Stimulated activated CD8-positive, alpha-beta memory T cell treated with anti-CD3 and anti-CD28 coated beads, Interleukin-15, amount 100 ng/mL, for 48 hours (primary cell): ENCODE measurements at regions not wholly inside any gene's neighbourhood (a gene's known extent, or its start where the extent isn't known, plus 50 kb on each side); places are given as distances from the start of the nearest gene placed in this dataset.
"Not testable (repeated sequence)": the region's sequence is repeated elsewhere in the genome, so short reads cannot be mapped to it uniquely, and the experiment has no call there.

Experiments
- DNase-seq, 2 donors: peaks; one replicate each; pipeline ENCODE4 v3.0.0-alpha.2; 2020; ENCODE audit warnings: low read depth in 2 of 2

DNA sequence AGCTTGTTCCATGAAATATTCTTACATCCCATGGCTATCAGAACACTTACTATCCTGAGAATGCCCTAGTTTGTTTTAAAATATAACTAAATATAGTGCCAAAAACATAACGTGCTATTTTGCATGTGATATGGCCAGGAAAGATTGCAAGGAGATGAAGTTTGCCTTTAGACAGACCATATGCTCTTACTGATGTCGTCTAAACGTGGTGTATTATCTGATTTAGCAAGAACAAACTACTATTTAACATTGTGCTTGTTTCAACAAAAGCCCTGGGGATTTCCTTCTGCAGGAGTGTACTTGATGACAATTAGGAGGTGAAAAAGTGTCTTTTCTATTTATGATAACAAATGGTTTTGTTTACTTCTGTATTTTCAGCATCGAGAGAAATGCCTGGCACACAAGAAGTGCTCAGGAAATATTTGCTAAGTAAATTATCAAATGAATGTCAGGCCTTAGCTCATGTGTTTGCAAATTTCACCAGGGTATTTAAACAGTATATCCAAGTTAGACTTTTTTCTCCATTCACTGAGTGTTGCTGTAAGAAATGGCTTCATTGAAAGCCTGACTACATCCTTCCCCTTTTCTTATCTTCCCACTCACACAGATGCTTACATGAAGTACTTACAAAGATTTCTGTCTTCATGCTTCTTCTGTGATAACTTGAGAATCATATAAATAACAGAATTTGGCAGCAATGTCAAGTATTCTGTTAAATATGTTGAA, 1033.6 kb downstream of the CDH8 start:
- no peak for DNase-seq

GRCh38 chr16:60991886-60992285, 1044.4 kb downstream of the CDH8 start:
- no peak for DNase-seq

DNA sequence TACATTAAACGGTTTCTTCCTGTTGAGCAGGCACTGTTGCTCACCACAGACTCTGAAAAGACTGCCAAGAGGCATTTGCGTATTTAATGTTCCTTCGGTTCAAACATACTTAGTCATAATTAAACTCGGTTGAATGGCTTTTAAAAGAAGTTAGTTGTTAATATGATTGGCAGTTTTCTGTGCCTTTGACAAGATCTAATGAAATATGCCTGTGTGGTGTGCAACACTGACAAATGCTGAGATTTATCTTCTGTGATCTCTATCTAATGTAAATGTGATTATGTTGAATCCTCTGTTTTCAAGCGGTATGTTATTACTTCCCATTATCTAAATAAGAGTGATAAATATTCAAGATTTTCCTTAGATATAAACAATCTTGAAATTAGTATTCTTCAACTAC, 1046.6 kb downstream of the CDH8 start:
- DNase-seq = no peak

DNA sequence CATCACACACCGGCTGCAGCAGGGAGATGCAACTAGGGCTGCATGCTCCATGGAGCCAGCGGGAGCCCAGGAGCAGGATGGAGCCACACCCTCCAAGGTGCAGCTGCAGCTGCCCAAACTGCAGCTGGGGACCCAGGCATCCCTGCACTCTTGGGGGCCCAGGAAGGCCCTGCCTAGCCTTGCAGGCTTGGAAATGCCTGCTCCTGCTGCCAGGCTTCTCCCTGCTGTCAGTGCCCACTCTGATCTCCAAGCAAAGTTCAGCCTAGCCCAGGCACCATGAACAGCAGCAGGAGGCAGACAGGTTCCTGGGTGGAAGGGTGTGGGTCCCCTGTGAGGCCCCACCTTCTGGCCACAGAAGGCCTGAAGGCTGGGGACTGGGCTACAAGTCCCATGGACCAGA, 1057.1 kb downstream of the CDH8 start:
- no peak for DNase-seq

GRCh38 chr16:60949800-60950199, 1086.4 kb downstream of the CDH8 start:
- no peak for DNase-seq

GRCh38 chr16:60945225-60945624, 1091.0 kb downstream of the CDH8 start:
- no peak for DNase-seq

DNA sequence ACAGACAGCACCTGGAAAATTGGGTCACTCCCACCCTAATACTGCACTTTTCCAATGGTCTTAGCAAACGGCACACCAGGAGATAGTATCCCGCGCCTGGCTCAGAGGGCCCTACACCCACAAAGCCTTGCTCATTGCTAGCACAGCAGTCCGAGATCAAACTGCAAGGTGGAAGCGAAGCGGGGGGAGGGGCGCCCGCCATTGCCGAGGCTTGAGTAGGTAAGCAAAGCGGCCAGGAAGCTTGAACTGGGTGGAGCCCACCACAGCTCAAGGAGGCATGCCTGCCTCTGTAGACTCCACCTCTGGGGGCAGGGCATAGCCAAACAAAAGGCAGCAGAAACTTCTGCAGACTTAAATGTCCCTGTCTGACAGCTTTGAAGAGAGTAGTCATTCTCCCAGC, 1100.0 kb downstream of the CDH8 start:
- DNase-seq = not testable (repeated sequence)

GRCh38 chr16:60932600-60932999, 1103.6 kb downstream of the CDH8 start:
- no peak for DNase-seq

- no peak for DNase-seq
Measured at GRCh38 chr16:60930291-60930690, 1105.9 kb downstream of the CDH8 start.

DNA sequence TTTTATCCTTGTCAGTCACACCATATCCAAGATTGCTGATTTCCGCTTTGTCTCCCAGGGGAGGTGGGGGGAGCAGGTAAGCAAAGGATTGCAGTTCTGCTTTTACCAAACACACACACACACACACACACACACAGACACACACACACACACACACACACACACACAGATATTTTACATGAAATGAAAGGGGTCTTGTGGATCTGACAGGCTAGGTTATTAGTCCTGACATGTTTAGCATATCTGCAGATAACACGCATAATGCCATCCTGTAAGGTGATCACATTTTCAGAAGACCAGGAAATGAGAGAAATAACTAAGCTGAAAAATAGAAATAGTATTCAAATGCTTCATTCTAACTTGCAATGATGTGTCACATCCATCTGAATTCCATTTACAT, 1113.3 kb downstream of the CDH8 start:
- DNase-seq = no peak

GRCh38 chr16:60914334-60914733, 1121.9 kb downstream of the CDH8 start:
- no peak for DNase-seq

- no peak for DNase-seq
Measured at GRCh38 chr16:60907645-60908044, 1128.6 kb downstream of the CDH8 start.

DNA sequence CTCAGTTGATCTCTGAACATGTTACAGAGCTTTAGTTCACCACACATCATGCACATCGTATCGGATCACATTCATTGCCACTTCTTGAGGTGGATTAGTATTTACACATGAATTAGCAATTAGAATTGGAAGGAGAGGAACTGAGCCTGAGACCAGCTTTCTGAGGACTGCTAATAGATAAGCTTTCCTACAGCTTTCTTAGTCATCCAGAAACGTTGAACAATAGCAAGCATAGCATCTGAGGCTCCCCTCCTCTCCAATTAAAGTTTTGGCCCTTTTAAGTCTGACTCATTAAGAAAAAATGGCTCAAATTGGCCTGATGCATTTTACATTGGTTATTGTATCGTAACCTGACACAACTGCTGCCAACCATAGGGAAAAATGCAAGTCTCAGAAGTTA, 1130.4 kb downstream of the CDH8 start:
- DNase-seq = no peak

DNA sequence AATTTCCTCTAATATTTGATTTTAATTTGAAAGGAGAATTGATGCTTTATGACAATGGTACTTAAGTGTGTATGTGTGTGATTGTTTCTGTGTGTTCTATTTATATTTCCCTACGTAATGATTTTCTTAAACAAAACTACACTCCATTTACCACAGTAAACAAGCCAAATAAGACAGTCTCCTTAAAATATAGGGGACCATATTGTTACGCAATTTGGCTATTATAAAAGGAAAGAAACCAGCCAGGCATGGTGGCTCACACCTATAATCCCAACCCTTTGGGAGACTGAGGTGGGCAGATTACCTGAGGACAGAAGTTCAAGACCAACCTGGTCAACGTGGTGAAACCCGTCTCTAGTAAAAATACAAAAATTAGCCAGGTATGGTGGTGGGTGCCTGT, 1134.1 kb downstream of the CDH8 start:
- no peak for DNase-seq

- no peak for DNase-seq
Measured at GRCh38 chr16:60882816-60883215, 1153.4 kb downstream of the CDH8 start.

- no peak for DNase-seq
Measured at GRCh38 chr16:60852635-60853034, 1183.6 kb downstream of the CDH8 start.

DNA sequence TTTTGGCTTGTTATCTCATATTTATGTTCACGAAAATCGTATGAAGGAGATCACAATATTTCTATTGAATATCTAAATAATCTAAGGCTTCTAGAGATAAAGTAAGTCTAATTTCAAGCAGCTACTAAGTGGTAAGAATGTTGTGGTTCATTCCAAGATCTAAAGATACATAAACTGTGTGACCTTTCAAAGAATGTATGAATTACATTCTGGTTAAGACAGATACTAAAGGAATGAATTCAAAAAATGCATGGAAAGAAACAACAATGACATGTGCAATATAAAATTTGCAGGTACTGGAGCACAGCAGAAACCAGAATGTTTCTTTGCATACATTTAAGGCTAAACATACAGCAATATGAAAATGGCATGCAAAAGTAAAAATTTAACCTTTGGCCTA, 1214.6 kb downstream of the CDH8 start:
- DNase-seq = no peak

GRCh38 chr16:60820361-60820760, 1215.9 kb downstream of the CDH8 start:
- DNase-seq = no peak

DNA sequence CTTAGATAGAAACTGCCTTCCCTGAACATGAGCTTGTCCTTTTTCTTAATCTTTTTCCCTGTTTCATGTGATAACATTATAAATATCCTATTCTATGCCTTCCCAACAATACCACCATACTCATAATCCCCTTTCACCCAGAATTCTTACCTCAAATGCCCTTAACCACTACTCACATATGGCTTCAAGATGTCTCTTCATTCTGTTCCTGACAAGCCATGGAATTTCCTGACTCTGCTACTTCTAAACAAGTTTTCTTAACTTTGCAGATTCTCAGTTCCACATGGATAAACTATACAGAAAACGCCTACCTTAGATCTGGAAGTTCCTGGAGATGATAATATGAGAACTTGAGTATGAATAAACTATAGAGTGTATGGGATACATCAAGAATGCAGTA, 1217.8 kb downstream of the CDH8 start:
- no peak for DNase-seq

- no peak for DNase-seq
Measured at GRCh38 chr16:60816461-60816860, 1219.8 kb downstream of the CDH8 start.

GRCh38 chr16:60815865-60816264, 1220.4 kb downstream of the CDH8 start:
- no peak for DNase-seq

DNA sequence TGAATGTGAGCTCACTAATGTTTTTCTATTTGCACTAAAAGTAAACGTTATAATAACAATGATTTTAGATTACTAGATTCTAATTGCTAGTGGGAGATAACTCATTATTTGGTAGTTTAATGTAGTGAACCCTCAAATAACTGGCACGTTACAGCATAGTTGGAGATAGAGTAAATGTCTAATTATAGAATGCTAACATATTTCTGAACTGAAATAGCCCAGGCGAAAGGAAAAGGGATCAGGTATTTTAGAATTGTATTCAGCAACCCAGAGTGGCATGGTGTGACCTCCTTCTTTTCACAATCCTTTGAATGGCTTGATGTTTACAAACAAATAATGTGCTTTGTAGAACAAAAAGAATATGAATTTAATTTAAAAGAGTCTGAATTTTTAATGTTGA, 1221.2 kb downstream of the CDH8 start:
- no peak for DNase-seq

DNA sequence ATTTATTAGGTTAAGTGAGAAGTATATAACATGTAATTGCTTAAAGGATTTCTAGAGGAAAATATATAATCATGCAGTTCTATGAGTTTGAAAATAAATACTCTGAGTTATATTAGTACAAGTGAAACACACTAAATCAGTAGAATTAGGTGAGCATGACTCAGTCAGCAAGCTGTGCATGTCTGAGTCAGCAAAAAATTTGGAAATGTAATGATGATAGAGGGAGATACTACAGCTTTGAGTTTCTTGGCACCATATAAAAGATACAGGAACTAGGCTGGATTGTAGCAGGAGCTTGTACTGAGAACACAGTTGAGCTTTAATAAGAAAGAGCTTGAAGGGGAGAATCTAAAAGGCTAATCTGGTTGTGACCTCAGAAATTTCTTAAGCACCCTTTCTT, 1224.6 kb downstream of the CDH8 start:
- no peak for DNase-seq

DNA sequence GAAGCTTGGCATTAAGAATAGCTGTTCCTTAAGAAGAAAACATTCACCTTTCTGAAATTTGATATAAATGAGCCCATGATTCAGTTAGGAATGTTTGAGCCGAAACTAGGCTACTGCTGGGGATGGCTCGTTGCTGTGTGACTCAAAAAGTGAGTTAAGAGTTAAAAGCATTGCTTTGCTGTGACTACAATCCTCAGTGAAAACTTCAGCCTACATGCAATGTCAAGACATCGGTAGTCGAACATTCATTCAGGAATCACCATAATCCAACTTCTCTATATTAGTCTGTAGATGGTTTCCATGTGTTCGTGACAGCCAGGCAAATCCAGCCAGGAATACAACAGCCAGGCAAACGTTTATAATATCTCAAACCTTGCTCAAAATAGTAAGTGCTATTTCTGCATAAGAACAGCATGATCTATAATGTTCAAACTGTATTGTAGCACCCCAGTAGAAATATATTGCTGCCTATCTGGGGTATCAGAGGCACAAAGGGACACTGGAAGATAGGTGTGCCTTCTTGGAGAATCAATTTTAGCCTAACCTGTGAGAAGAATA, 1225.1 kb downstream of the CDH8 start:
- DNase-seq = no peak
